HEK293T (cell line): ENCODE measurements at regions not wholly inside any gene's neighbourhood (a gene's known extent, or its start where the extent isn't known, plus 50 kb on each side); places are given as distances from the start of the nearest gene placed in this dataset.

ENCODE experiments used
- ARNT ChIP-seq: fragments of 450-650 bp; IDR thresholded peaks from 2 replicates; pipeline ENCODE4 v1.6.1; 2017; ENCODE audit warnings: mild to moderate bottlenecking
- ELF4 ChIP-seq: fragments of 450-650 bp; IDR thresholded peaks from 2 replicates; pipeline ENCODE4 v1.6.1; 2017; ENCODE audit warnings: antibody characterized with exemption
- FOXA1 ChIP-seq: fragments of 450-650 bp; IDR thresholded peaks from 2 replicates; pipeline ENCODE4 v1.6.1; 2016; ENCODE audit warnings: mild to moderate bottlenecking
- FOXM1 ChIP-seq: fragments of 450-650 bp; IDR thresholded peaks from 2 replicates; pipeline ENCODE4 v1.6.1; 2017; ENCODE audit warnings: mild to moderate bottlenecking, borderline replicate concordance
- L3MBTL2 ChIP-seq: fragments of 450-650 bp; conservative IDR thresholded peaks from 2 replicates; pipeline ENCODE4 v1.6.1; 2016; ENCODE audit warnings: mild to moderate bottlenecking
- LEF1 ChIP-seq: fragments of 450-650 bp; IDR thresholded peaks from 2 replicates; pipeline ENCODE4 v1.6.1; 2017; ENCODE audit warnings: mild to moderate bottlenecking, borderline replicate concordance
- SP1 ChIP-seq: fragments of 450-650 bp; IDR thresholded peaks from 2 replicates; pipeline ENCODE4 v1.6.1; 2017
- SUZ12 ChIP-seq: fragments of 450-650 bp; IDR thresholded peaks from 2 replicates; pipeline ENCODE4 v1.6.1; 2016; ENCODE audit warnings: mild to moderate bottlenecking
- TARDBP ChIP-seq: fragments of 450-650 bp; IDR thresholded peaks from 2 replicates; pipeline ENCODE4 v1.6.1; 2016
- ZNF384 ChIP-seq: fragments of 450-650 bp; IDR thresholded peaks from 2 replicates; pipeline ENCODE4 v1.6.1; 2016
- TF ChIP-seq, protein P1 (sequence below): fragments of 450-650 bp; IDR thresholded peaks from 2 replicates; pipeline ENCODE4 v1.6.1; 2016

DNA sequence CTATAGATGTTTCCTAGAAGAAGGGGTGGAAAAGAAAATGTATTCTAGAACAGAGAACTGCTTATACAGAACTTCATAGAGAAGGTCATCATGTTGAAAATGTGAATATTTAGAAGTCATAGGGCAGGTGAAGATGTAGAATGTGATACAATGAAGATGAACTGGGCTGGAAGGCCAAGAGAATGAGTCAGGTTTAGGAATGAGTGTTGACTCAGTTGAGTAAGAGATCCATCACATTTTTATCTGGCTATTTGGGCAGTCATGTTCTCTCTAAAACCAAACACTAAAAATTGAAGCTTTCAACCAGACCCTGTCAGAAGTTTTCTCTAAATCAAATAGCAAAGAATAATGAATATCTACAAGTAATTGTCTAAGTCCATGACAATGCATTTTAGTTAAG is 660.5 kb downstream of the KCNJ2 start:
- TF ChIP-seq SUZ12, result no peak
- no peak for TF ChIP-seq SP1
- no peak for TF ChIP-seq FOXM1
- TF ChIP-seq, protein P1, sequence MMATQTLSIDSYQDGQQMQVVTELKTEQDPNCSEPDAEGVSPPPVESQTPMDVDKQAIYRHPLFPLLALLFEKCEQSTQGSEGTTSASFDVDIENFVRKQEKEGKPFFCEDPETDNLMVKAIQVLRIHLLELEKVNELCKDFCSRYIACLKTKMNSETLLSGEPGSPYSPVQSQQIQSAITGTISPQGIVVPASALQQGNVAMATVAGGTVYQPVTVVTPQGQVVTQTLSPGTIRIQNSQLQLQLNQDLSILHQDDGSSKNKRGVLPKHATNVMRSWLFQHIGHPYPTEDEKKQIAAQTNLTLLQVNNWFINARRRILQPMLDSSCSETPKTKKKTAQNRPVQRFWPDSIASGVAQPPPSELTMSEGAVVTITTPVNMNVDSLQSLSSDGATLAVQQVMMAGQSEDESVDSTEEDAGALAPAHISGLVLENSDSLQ, result no peak
- TF ChIP-seq L3MBTL2, result no peak
- no peak for TF ChIP-seq LEF1
- no peak for TF ChIP-seq ARNT
- no peak for TF ChIP-seq ELF4
- TF ChIP-seq FOXA1, result no peak
- TF ChIP-seq ZNF384, result no peak
- TF ChIP-seq TARDBP, result no peak
